ENCODE measurements at regions not wholly inside any gene's neighbourhood (a gene's known extent, or its start where the extent isn't known, plus 50 kb on each side); places are given as distances from the start of the nearest gene placed in this dataset.

GRCh38 chr5:124050120-124050770 is 538.3 kb downstream of the CSNK1G3 start:
- no peak for ATAC-seq (ENCODE audit: low FRiP score)
- H3K9me3 ChIP-seq (ENCODE audit: control insufficient read depth, low read length), result no peaks in the 10 kb centered on the region
- intact Hi-C loops (cut with DNase I), result no loop called here
- no peak overlapping the region for H3K27ac ChIP-seq (ENCODE audit: low read depth in 1 of 2, low read length in 2 of 2)
- DNase-seq, result no peak
- 20 to 26% methylated on average over 3 of the region's 3 CpGs for WGBS, 2 donors
- H3K4me1 ChIP-seq (ENCODE audit: control insufficient read depth in 1 of 2, insufficient read depth in 2 of 2, low read length in 2 of 2), result no peaks in the 10 kb centered on the region
- H3K4me3 ChIP-seq (ENCODE audit: low read length in 2 of 2), result no peak overlapping the region
- H3K27me3 ChIP-seq (ENCODE audit: control insufficient read depth in 1 of 2, insufficient read depth in 2 of 2, low read length in 1 of 2), result no peaks in the 10 kb centered on the region
- H3K36me3 ChIP-seq (ENCODE audit: control insufficient read depth in 1 of 2, insufficient read depth in 2 of 2, low read length in 1 of 2), result no peaks in the 10 kb centered on the region

- WGBS, 2 donors, result 95 to 98% methylated on average over 2 of the region's 2 CpGs
- no peaks in the 10 kb centered on the region for H3K4me1 ChIP-seq (ENCODE audit: control insufficient read depth in 1 of 2, insufficient read depth in 2 of 2, low read length in 2 of 2)
- intact Hi-C loops (cut with DNase I), result no loop called here
- no peaks in the 10 kb centered on the region for H3K36me3 ChIP-seq (ENCODE audit: control insufficient read depth in 1 of 2, insufficient read depth in 2 of 2, low read length in 1 of 2)
- H3K9me3 ChIP-seq (ENCODE audit: control insufficient read depth, low read length), result peaks cover 2% of the 10 kb centered on the region
- ATAC-seq (ENCODE audit: low FRiP score) (no peak), DNase-seq (no peak)
- H3K27ac ChIP-seq (ENCODE audit: low read depth in 1 of 2, low read length in 2 of 2), result no peak overlapping the region
- no peaks in the 10 kb centered on the region for H3K27me3 ChIP-seq (ENCODE audit: control insufficient read depth in 1 of 2, insufficient read depth in 2 of 2, low read length in 1 of 2)
- H3K4me3 ChIP-seq (ENCODE audit: low read length in 2 of 2), result no peak overlapping the region
Observed at GRCh38 chr5:124045412-124045811, 533.4 kb downstream of the CSNK1G3 start.

GRCh38 chr5:124044613-124045012 is 532.6 kb downstream of the CSNK1G3 start:
- WGBS, 2 donors, result 90 to 93% methylated on average over 2 of the region's 2 CpGs

DNA sequence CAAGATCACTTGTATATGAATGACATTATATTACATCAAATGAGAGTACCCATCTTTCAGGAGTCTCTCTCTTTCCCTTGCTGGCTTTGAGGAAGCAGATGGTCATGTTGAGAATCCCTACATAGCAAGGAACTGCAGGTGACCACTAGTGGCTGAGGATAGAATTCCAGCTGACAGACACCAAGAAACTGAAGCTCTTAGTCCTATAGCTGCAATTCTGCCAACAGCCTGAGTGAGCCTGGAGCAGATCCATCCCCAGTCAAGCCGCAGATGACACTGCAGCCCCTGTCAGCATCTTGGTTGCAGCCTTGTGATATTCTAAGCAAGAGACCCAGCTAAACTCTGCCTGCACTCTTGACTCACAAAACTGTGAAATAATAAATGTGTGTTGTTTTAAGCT is 531.5 kb downstream of the CSNK1G3 start:
- no peaks in the 10 kb centered on the region for H3K27me3 ChIP-seq (ENCODE audit: control insufficient read depth in 1 of 2, insufficient read depth in 2 of 2, low read length in 1 of 2)
- DNase-seq (no peak), ATAC-seq (ENCODE audit: low FRiP score) (no peak)
- no peaks in the 10 kb centered on the region for H3K36me3 ChIP-seq (ENCODE audit: control insufficient read depth in 1 of 2, insufficient read depth in 2 of 2, low read length in 1 of 2)
- no peak overlapping the region for H3K4me3 ChIP-seq (ENCODE audit: low read length in 2 of 2)
- peaks cover 2% of the 10 kb centered on the region for H3K9me3 ChIP-seq (ENCODE audit: control insufficient read depth, low read length)
- H3K27ac ChIP-seq (ENCODE audit: low read depth in 1 of 2, low read length in 2 of 2), result no peak overlapping the region
- WGBS, 2 donors, result 98 to 100% methylated on average over 1 of the region's 1 CpG
- no peaks in the 10 kb centered on the region for H3K4me1 ChIP-seq (ENCODE audit: control insufficient read depth in 1 of 2, insufficient read depth in 2 of 2, low read length in 2 of 2)
- intact Hi-C loops (cut with DNase I), result no loop called here

More at GRCh38 chr5:124044613-124045012, 532.6 kb downstream of the CSNK1G3 start:
- Histone ChIP-seq H3K27me3 (ENCODE audit: control insufficient read depth in 1 of 2, insufficient read depth in 2 of 2, low read length in 1 of 2) (no peaks in the 10 kb centered on the region), H3K4me3 (ENCODE audit: low read length in 2 of 2) (no peak overlapping the region), H3K36me3 (ENCODE audit: control insufficient read depth in 1 of 2, insufficient read depth in 2 of 2, low read length in 1 of 2) (no peaks in the 10 kb centered on the region), H3K27ac (ENCODE audit: low read depth in 1 of 2, low read length in 2 of 2) (no peak overlapping the region), H3K4me1 (ENCODE audit: control insufficient read depth in 1 of 2, insufficient read depth in 2 of 2, low read length in 2 of 2) (no peaks in the 10 kb centered on the region), H3K9me3 (ENCODE audit: control insufficient read depth, low read length) (peaks cover 2% of the 10 kb centered on the region)
- no peak for DNase-seq
- ATAC-seq (ENCODE audit: low FRiP score), result no peak
- intact Hi-C loops (cut with DNase I), result no loop called here

DNA sequence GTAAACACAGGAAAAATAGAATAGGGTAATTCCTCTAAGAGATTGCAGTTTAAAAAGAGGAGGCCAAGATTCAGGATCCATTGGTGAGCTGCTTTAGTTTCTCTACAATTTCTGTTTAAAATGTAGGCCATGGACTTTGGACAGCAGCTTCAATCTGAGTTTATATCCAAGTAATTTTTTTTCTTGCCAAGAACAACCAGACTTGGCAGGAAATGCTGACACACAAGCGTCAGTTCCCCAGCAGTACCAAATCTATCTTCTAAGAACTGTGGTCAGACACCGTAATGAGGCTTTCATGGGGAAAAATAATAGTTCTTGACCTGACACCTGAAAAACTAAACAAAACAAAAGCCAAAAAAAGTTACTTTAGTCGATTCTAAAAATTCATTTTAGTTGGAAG is 528.8 kb downstream of the CSNK1G3 start:
- intact Hi-C loops (cut with DNase I), result no loop called here
- Histone ChIP-seq H3K4me3 (ENCODE audit: low read length in 2 of 2) (no peak overlapping the region), H3K4me1 (ENCODE audit: control insufficient read depth in 1 of 2, insufficient read depth in 2 of 2, low read length in 2 of 2) (no peaks in the 10 kb centered on the region), H3K9me3 (ENCODE audit: control insufficient read depth, low read length) (peaks cover 2% of the 10 kb centered on the region), H3K27ac (ENCODE audit: low read depth in 1 of 2, low read length in 2 of 2) (no peak overlapping the region), H3K27me3 (ENCODE audit: control insufficient read depth in 1 of 2, insufficient read depth in 2 of 2, low read length in 1 of 2) (no peaks in the 10 kb centered on the region), H3K36me3 (ENCODE audit: control insufficient read depth in 1 of 2, insufficient read depth in 2 of 2, low read length in 1 of 2) (no peaks in the 10 kb centered on the region)
- DNase-seq, result no peak
- ATAC-seq (ENCODE audit: low FRiP score), result peak; percentile 76
- WGBS, 2 donors, result 3% methylated on average over 3 of the region's 3 CpGs

DNA sequence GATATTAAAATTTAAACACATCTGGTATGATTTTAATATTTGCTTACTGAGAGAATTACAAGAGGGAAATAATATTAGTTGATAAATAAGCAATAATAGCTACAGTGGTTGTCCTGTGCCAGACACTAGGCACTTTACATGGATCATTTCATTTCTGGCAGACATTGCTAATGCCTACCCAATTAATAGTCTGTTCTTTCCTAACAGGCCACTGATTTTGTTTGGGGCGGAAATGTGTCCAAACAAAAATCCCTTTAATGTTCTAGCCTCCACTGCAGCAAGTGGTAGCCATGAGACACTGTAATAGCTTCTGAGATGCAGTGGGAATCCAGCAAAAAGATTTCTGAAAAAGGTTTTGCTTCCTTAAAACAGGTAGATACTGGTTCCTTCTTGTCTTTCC is 527.4 kb downstream of the CSNK1G3 start:
- intact Hi-C loops (cut with DNase I), result no loop called here
- no peak overlapping the region for H3K27ac ChIP-seq (ENCODE audit: low read depth in 1 of 2, low read length in 2 of 2)
- 99 to 100% methylated on average over 1 of the region's 1 CpG for WGBS, 2 donors
- ATAC-seq (ENCODE audit: low FRiP score), result no peak
- H3K4me3 ChIP-seq (ENCODE audit: low read length in 2 of 2), result no peak overlapping the region
- no peaks in the 10 kb centered on the region for H3K27me3 ChIP-seq (ENCODE audit: control insufficient read depth in 1 of 2, insufficient read depth in 2 of 2, low read length in 1 of 2)
- H3K4me1 ChIP-seq (ENCODE audit: control insufficient read depth in 1 of 2, insufficient read depth in 2 of 2, low read length in 2 of 2), result no peaks in the 10 kb centered on the region
- H3K36me3 ChIP-seq (ENCODE audit: control insufficient read depth in 1 of 2, insufficient read depth in 2 of 2, low read length in 1 of 2), result no peaks in the 10 kb centered on the region
- DNase-seq, result no peak
- H3K9me3 ChIP-seq (ENCODE audit: control insufficient read depth, low read length), result peaks cover 2% of the 10 kb centered on the region

- DNase-seq (no peak), ATAC-seq (ENCODE audit: low FRiP score) (no peak)
- Histone ChIP-seq H3K27ac (ENCODE audit: low read depth in 1 of 2, low read length in 2 of 2) (no peak overlapping the region), H3K4me3 (ENCODE audit: low read length in 2 of 2) (no peak overlapping the region), H3K4me1 (ENCODE audit: control insufficient read depth in 1 of 2, insufficient read depth in 2 of 2, low read length in 2 of 2) (no peaks in the 10 kb centered on the region), H3K27me3 (ENCODE audit: control insufficient read depth in 1 of 2, insufficient read depth in 2 of 2, low read length in 1 of 2) (no peaks in the 10 kb centered on the region), H3K36me3 (ENCODE audit: control insufficient read depth in 1 of 2, insufficient read depth in 2 of 2, low read length in 1 of 2) (no peaks in the 10 kb centered on the region), H3K9me3 (ENCODE audit: control insufficient read depth, low read length) (no peaks in the 10 kb centered on the region)
- intact Hi-C loops (cut with DNase I), result no loop called here
Observed at GRCh38 chr5:124036786-124037185, 524.8 kb downstream of the CSNK1G3 start.

- Histone ChIP-seq H3K4me1 (ENCODE audit: control insufficient read depth in 1 of 2, insufficient read depth in 2 of 2, low read length in 2 of 2) (no peaks in the 10 kb centered on the region), H3K9me3 (ENCODE audit: control insufficient read depth, low read length) (no peaks in the 10 kb centered on the region), H3K27me3 (ENCODE audit: control insufficient read depth in 1 of 2, insufficient read depth in 2 of 2, low read length in 1 of 2) (no peaks in the 10 kb centered on the region), H3K4me3 (ENCODE audit: low read length in 2 of 2) (no peak overlapping the region), H3K27ac (ENCODE audit: low read depth in 1 of 2, low read length in 2 of 2) (no peak overlapping the region), H3K36me3 (ENCODE audit: control insufficient read depth in 1 of 2, insufficient read depth in 2 of 2, low read length in 1 of 2) (no peaks in the 10 kb centered on the region)
- no peak for DNase-seq
- intact Hi-C loops (cut with DNase I), result no loop called here
- ATAC-seq (ENCODE audit: low FRiP score), result no peak
- 82 to 88% methylated on average over 6 of the region's 6 CpGs for WGBS, 2 donors
Observed at GRCh38 chr5:124034963-124035362, 523.0 kb downstream of the CSNK1G3 start.

DNA sequence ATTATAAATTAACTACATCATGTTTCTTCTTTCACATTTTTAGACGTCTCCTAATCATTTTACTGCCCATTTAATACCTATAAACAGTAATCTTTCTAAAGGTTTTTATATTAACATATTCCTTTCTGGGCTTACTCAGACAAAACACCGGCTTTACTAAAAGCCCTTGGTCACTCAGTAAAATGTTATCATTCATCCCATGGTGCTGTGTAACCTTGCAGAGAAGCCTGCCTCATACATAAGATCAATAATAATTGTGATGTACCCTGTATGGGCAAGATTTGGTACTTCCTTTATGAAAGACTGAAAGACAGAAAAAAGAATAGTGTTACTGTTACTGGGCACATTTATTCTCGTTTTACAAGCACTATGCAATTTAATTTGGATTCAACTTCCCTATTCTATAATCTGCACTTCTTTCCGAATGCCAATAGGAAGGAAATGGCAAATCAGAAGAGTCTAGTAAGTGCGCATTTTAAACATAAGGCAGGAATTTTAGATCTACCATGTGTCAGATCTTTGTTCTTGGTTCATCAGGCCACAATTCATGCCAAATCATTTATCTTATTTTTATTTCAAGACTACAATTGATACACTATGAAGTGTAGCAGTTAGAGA is 522.2 kb downstream of the CSNK1G3 start:
- no peak for DNase-seq
- no peaks in the 10 kb centered on the region for H3K9me3 ChIP-seq (ENCODE audit: control insufficient read depth, low read length)
- H3K4me1 ChIP-seq (ENCODE audit: control insufficient read depth in 1 of 2, insufficient read depth in 2 of 2, low read length in 2 of 2), result no peaks in the 10 kb centered on the region
- H3K27me3 ChIP-seq (ENCODE audit: control insufficient read depth in 1 of 2, insufficient read depth in 2 of 2, low read length in 1 of 2), result no peaks in the 10 kb centered on the region
- H3K36me3 ChIP-seq (ENCODE audit: control insufficient read depth in 1 of 2, insufficient read depth in 2 of 2, low read length in 1 of 2), result no peaks in the 10 kb centered on the region
- WGBS, 2 donors, result 74 to 80% methylated on average over 5 of the region's 5 CpGs
- intact Hi-C loops (cut with DNase I), result no loop called here
- no peak overlapping the region for H3K27ac ChIP-seq (ENCODE audit: low read depth in 1 of 2, low read length in 2 of 2)
- H3K4me3 ChIP-seq (ENCODE audit: low read length in 2 of 2), result no peak overlapping the region
- ATAC-seq (ENCODE audit: low FRiP score), result no peak
